ENCODE measurements at regions not wholly inside any gene's neighbourhood (a gene's known extent, or its start where the extent isn't known, plus 50 kb on each side); places are given as distances from the start of the nearest gene placed in this dataset.
A peak's percentile ranks its signal among the peaks of the same experiment; 100 is the strongest.
"Not testable (repeated sequence)": the region's sequence is repeated elsewhere in the genome, so short reads cannot be mapped to it uniquely, and the experiment has no call there.

DNA sequence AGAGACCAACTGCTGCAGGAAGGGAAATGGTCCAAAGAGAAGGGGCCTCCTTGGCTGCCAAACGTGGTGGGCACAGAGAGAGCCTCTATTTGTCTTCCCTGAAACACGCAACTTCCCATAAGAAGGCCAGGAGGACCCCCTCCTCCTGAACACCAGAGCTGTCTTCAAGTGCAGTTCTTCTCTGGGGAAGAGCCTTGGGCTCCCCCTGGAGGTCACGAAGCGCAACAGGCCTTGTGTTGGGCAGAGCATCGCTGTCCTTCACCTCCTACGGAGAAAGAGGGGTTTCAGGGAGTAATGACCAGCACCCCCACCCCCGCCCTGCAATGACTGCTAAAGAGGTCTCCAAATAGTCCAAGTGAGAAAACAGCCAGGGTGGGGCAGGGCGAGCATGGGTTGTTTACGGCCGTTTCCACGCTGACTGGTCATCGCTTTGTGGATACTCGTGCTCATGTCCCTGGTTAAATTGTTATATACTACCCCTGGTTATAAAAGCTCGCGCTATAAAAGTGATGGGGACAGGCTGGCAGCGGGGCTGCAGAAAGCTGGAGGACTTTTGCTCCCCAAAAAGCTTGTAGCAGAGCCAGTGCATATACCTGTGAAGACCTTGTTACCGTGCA is 397.5 kb upstream of the ATP10A start:
- TF ChIP-seq CTCF (IDR thresholded peaks at IDR 0.05), result peak; percentile 36
- Mint-ChIP-seq H3K9me3 (no peaks in the 10 kb centered on the region), H3K4me1 (no peaks in the 10 kb centered on the region), H3K27ac (no peak overlapping the region), H3K36me3 (no peaks in the 10 kb centered on the region), H3K4me3 (no peak overlapping the region), H3K27me3 (ENCODE audit: low read depth in 2 of 2) (no peaks in the 10 kb centered on the region)
- Histone ChIP-seq H3K27me3 (ENCODE audit: control insufficient read depth, insufficient read depth, low read length) (no peaks in the 10 kb centered on the region), H3K27ac (ENCODE audit: low read length) (no peak overlapping the region), H3K4me3 (ENCODE audit: low read length) (no peak overlapping the region), H3K4me1 (ENCODE audit: control insufficient read depth, insufficient read depth, low read length) (no peaks in the 10 kb centered on the region), H3K9me3 (ENCODE audit: control insufficient read depth, insufficient read depth, low read length) (no peaks in the 10 kb centered on the region), H3K36me3 (ENCODE audit: control insufficient read depth, insufficient read depth, low read length) (no peaks in the 10 kb centered on the region)
- peak in 1 of 3 donors; percentile 53 for ATAC-seq
- intact Hi-C loops (cut with micrococcal nuclease), result no loop called here
- peak in 1 of 2 donors; percentile 51 for DNase-seq
- WGBS (ENCODE audit: insufficient coverage), result 46% methylated on average over 17 of the region's 17 CpGs

- Mint-ChIP-seq H3K9me3 (no peaks in the 10 kb centered on the region), H3K4me3 (no peak overlapping the region), H3K27ac (no peak overlapping the region), H3K4me1 (no peaks in the 10 kb centered on the region), H3K27me3 (ENCODE audit: low read depth in 2 of 2) (no peaks in the 10 kb centered on the region), H3K36me3 (no peaks in the 10 kb centered on the region)
- 75% methylated on average over 2 of the region's 2 CpGs for WGBS (ENCODE audit: insufficient coverage)
- Histone ChIP-seq H3K27me3 (ENCODE audit: control insufficient read depth, insufficient read depth, low read length) (no peaks in the 10 kb centered on the region), H3K36me3 (ENCODE audit: control insufficient read depth, insufficient read depth, low read length) (no peaks in the 10 kb centered on the region), H3K9me3 (ENCODE audit: control insufficient read depth, insufficient read depth, low read length) (no peaks in the 10 kb centered on the region), H3K4me3 (ENCODE audit: low read length) (no peak overlapping the region), H3K4me1 (ENCODE audit: control insufficient read depth, insufficient read depth, low read length) (no peaks in the 10 kb centered on the region), H3K27ac (ENCODE audit: low read length) (no peak overlapping the region)
- intact Hi-C loops (cut with micrococcal nuclease), result no loop called here
- no peak for TF ChIP-seq CTCF (IDR thresholded peaks at IDR 0.05)
- no peak for DNase-seq
- no peak for ATAC-seq
Measured at GRCh38 chr15:26259581-26259980, 396.5 kb upstream of the ATP10A start.

GRCh38 chr15:26244782-26245181 is 381.7 kb upstream of the ATP10A start:
- H3K27me3 ChIP-seq (ENCODE audit: control insufficient read depth, insufficient read depth, low read length); H3K4me1 ChIP-seq (ENCODE audit: control insufficient read depth, insufficient read depth, low read length); H3K36me3 ChIP-seq (ENCODE audit: control insufficient read depth, insufficient read depth, low read length); H3K27ac ChIP-seq (ENCODE audit: low read length); H3K9me3 Mint-ChIP-seq; H3K4me3 ChIP-seq (ENCODE audit: low read length); DNase-seq; H3K36me3 Mint-ChIP-seq; ATAC-seq; H3K27me3 Mint-ChIP-seq (ENCODE audit: low read depth in 2 of 2); H3K4me3 Mint-ChIP-seq; H3K4me1 Mint-ChIP-seq; H3K27ac Mint-ChIP-seq; H3K9me3 ChIP-seq (ENCODE audit: control insufficient read depth, insufficient read depth, low read length); intact Hi-C loops (cut with micrococcal nuclease): not testable (repeated sequence)
- WGBS (ENCODE audit: insufficient coverage), result 81% methylated on average over 11 of the region's 11 CpGs

DNA sequence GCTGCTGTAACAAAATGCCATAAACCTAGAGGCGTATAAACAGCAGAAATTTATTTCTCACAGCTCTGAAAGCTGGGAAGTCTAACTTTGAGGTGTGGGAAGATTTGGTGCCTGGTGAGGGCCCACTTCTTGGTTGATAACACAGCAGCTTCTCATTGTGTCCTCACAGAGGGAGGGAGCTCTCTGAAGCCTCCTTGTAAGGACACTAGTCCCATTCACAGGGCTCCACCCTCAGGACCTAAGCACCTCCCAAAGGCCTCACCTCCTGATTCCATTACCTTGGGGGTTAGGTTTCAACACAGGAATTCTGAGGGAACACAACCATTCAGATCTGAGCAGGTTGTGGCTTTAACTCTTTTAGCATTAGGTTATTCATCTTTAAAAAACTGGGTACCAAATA is 380.3 kb upstream of the ATP10A start:
- no peaks in the 10 kb centered on the region for H3K9me3 ChIP-seq (ENCODE audit: control insufficient read depth, insufficient read depth, low read length)
- WGBS (ENCODE audit: insufficient coverage), result 100% methylated on average over 1 of the region's 1 CpG
- H3K36me3 ChIP-seq (ENCODE audit: control insufficient read depth, insufficient read depth, low read length), result no peaks in the 10 kb centered on the region
- no peak overlapping the region for H3K4me3 ChIP-seq (ENCODE audit: low read length)
- no peak for TF ChIP-seq CTCF (IDR thresholded peaks at IDR 0.05)
- intact Hi-C loops (cut with micrococcal nuclease), result no loop called here
- no peak for DNase-seq
- no peak overlapping the region for H3K27ac ChIP-seq (ENCODE audit: low read length)
- Mint-ChIP-seq H3K9me3 (peaks cover 2% of the 10 kb centered on the region in 2 donors), H3K27ac (no peak overlapping the region), H3K36me3 (no peaks in the 10 kb centered on the region), H3K4me3 (no peak overlapping the region), H3K27me3 (ENCODE audit: low read depth in 2 of 2) (no peaks in the 10 kb centered on the region), H3K4me1 (no peaks in the 10 kb centered on the region)
- no peak for ATAC-seq
- H3K27me3 ChIP-seq (ENCODE audit: control insufficient read depth, insufficient read depth, low read length), result no peaks in the 10 kb centered on the region
- H3K4me1 ChIP-seq (ENCODE audit: control insufficient read depth, insufficient read depth, low read length), result no peaks in the 10 kb centered on the region

Measured in natural killer cell (primary cell).